CD4-positive, alpha-beta T cell treated with Interleukin-6 at 100 ng/mL for 8 hours (primary cell): ENCODE measurements at regions not wholly inside any gene's neighbourhood (a gene's known extent, or its start where the extent isn't known, plus 50 kb on each side); places are given as distances from the start of the nearest gene placed in this dataset.

Experiments used
- DNase-seq: peaks from one replicate; pipeline ENCODE4 v3.0.0-alpha.2; 2020; ENCODE audit warnings: mixed read lengths, low spot score

DNA sequence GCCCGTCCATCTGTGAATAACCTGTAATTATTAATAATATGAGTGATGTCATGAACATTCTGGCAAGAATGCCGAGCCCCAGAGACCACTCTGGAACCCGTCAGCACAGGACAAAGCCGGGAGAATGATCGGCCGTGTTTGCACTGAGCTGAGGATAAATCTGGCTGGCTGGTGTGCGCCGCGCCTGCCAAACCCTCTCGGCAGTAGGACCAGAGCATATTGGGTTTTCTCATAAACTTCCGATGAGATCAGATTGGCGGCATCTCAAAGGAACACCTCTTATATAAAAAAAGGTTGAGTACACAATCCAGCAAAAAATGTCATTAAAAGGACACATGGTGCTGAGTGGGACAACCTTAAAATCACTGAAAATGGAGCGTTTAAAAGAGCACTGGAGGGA lies 296.0 kb upstream of the MKI67 start:
- no peak for DNase-seq

DNA sequence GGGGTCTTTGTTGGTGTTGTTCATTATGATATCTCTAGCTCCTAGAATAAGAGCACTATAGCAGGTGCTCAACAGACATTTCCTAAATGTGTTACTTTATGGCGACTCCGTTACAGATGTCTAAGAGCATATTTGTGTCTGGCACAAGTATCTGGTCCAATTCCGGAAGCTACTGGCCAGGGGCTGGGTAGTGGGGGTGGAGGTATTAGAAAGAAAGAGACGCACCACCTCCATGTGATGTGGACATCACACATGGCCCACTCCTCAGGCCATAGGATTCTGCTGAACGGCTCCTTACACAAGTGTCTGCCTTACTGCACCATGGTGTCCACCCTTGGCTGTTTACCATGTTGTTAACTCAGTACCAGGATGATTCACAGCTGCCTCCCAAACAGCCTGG lies 296.8 kb upstream of the MKI67 start:
- DNase-seq = no peak

DNA sequence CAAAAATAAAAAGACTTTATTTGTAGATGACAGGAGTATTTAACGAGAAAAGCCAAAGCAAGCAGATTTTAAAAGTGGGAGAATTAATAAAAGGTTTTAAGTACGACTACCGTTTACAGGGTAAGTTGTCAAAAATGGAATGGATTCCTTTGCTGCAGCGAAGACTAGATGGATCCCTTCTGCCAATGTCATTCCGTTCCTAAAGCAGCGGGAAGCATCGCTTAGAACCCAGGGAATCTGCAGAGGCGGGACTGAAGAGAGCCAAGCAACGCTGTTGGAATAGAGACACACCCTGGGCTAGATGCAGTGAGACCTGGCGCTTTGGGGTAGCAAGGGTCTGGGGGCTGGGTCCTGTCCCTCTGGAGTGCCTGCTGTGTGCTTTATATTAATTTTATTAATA lies 303.1 kb upstream of the MKI67 start:
- no peak for DNase-seq

DNA sequence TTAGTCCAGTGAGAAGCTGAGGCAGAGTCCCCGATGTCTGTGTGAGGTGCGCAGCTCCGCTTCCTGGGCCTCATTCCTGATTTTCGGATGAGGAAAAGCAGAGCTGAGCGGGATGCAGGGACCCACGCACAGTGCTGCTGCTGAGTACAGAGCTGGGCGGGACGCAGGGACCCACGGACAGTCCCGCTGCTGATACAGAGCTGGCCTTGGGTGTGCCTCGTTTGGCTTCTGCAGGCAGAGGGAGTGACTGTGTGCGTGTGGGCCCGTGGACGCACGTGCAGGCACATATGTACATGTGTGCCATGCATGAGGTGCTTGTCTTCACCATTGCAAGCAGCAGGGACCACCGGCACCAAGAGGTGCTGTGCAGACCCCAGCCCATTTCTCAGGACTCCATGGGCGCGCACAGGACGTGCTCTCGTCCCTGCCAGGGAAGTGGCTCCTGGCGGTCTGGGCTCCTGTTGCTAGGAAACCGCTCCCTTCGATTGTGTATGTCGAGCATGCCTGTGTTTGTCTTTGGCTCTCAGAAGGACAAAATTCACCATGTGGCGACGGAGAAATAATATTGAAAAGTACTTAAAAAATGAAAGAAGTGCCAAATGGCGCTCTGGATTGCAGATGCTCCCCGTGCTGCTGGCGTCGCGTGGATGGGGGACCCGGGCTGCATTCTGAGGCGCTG lies 303.8 kb upstream of the MKI67 start:
- no peak for DNase-seq

DNA sequence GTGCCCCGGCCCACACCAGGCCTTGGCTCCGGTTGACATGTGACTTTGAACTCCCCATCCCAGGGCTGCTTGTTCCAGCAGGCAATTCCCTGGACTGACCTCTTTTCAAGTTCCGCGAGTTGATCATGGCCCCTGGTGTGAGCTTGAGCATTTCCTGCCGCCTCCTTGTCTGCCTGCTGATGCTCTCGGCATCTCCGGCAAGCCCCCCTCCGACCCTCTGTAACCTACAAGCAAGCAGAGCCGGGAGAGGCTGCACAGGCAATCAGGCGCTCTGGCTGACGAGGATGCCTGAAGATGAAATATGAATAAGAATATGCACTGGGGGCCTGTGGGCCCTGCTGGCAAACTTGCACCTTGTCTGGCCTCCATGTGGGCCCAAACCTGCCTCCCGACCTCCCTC lies 304.9 kb upstream of the MKI67 start:
- DNase-seq = no peak

DNA sequence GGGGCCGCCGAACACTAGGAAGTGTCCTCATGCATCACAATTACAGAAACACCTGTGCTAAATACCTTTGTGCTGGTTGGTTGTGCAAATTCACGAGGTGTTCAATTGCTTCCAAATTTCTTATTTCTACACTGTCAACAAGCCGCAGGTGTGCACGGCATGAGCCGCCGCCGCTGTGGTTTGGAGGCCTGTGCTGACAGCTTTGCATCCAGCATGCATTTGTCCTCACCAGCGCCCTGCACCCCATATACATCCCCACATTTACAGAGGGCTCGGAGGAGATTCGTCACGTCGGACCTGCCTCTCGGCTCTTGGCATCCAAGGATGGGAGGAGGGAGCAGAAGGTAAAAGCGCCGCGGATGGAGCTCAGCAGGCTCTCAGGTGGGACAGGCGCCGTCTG lies 305.3 kb upstream of the MKI67 start:
- no peak for DNase-seq

DNA sequence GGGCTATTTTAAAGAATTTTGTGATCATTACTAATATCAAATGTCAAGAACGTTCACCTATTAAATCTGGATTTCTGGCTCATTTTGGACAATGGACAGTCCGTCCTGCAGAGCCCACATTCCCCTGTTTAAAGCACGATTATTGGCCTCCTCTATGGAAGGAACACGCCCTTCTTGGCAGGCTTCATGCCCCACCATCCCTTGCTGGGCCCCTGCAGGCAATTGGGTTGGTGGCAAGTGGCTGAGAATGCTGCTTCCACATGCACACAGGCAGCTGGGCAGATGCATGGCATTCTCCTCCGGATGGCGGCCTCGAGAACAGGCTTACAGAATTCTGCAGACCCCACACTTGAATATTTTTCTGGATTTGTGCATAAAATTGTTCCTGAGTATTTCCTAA lies 305.8 kb upstream of the MKI67 start:
- DNase-seq = no peak

DNA sequence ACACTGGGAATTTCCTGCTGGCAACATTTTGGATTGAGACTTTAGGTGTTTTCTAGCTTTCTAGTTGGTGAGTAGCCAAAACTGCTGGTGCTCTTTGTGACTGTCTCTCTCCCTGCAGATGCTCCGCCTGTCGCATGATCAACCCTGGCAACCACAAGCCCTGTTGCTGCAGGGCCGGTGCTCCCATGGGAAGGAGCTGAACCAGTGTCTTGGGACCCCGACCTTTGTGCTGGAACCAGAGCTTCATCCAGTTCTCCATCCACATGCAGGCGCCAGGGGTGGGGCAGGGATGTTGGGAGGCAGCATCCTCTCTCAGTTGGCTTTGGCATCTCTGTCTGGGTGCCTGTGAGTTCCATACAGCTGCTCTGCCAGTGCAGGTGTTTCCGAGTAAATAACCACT lies 306.2 kb upstream of the MKI67 start:
- DNase-seq = no peak

DNA sequence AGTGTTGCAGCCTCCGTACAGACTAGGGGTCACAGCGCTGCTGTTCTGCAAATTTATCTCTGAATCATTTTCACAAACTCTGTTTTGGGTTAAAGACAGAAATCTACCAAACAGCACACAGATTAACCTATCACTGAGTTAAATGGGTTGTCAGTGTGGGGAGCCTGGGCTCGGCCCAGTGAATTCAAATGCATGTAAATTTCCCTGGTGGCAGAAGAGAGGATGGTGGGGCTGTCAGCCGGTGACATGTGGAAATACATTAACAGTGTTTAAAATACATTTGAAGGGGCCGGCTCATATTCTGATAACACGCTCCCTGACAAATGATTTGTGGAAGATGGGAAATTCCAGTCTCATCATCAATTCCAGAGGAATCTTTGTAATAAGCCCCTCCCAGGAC lies 309.6 kb upstream of the MKI67 start:
- no peak for DNase-seq

DNA sequence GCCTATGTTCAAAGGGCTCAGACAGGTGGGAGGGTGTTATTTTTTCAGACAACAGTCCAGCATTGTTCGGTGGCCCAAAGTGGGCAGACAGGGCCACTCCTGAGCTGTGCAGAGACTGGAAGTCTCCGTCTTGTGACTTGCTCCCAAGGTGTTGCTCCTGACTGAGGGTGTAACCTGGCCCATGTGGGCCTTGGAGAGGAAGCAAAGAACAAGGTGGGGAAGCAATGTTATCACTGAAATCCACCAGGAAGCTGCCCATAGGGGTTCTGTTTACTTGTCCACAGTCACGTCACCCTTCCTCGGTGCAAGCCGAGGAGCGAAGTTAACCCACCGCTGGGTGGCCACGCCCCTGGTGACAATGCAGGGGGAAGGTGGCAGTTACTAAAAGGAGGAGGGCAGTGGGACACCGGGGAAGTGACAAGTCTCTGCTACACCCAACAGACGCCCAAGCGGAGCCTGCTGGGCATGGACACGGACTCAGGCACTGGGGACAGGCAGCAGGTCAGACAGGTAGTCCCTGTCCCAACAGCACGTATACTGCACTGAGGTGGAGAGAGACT lies 311.6 kb upstream of the MKI67 start:
- no peak for DNase-seq

DNA sequence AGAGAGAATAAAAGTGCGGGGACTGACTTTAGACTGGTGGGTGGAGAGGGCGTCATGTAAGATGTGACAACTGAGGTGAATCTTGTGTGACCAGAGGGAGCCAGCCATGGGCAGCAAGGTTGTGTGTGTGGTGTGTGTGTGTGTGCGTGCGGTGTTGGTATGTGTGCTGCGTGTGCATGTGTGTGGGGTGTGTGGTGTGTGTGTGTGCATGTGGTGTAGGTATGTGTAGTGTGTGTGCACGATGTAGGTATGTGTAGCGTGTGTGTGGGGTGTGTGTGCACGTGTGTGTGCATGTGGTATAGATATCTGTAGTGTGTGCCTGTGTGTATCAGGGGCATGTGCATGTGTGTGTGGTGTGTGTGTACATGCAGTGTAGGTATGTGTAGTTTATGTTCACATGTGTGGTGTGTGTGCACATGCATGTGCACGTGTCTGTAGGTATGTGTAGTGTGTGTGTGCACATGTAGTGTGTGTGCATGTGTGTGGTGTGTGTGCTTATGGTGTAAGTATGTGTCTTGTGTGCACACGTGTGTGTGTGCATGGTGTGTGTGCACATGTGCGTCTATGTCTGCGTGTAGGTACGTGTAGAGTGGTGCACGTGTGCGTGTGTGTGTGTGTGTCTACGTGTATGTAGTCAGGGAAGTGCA lies 312.3 kb upstream of the MKI67 start:
- no peak for DNase-seq

DNA sequence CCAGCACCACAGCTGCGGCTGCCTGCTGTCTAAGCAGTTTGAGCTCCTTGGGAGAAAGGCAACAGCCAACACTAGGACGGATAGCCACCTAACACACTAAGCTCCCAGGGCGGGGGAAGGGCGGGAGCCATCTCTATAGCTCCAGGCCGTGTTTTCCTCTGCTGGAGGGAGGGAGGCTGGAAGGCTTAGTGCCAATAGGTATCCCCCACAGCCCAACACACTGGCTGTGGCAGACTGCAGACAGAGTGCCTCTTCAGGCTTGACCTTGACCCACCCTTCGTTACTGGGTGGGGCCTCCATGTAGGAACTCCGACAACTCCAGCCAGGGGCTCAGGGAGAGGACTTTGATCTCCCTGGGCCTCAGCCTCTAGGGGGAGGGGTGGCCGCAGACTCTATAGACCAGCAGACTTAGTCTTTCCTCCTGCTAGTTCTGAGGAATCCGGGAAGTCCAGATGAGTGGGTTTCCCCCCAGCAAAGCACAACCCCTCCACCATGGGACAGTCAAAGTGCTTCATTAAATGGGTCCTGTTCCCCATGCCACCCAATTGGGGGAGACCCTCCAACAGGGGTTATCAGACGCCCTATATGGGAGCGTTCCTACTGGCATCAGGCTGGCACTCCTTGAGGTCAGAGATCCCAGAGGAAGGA lies 314.4 kb upstream of the MKI67 start:
- DNase-seq = no peak

DNA sequence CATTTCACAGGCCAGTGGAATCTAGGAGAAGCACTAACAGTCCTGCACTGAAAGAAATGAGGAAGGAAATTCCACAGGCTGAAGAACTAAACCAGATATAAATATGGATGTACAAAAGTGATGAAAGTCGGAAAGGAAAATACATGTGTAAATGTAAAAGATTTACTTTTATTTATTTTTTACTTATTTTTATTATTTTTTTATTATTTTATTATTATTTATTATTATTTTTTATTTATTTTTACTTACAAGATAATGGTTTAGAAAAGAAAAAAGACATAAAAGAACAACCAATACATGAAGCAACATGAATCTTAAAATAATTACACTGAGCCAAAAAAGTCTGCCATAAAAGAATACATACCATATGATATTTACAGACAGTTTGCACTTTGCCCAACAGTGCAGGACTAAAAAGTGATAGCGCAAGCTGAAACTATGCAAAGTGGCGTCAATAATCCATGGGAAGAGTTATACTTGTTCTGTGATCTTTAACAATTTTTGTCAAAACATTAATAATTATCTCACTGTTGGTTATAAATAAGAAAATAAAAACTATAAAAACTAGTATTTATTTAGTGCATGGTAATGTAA lies 317.8 kb upstream of the MKI67 start:
- no peak for DNase-seq

DNA sequence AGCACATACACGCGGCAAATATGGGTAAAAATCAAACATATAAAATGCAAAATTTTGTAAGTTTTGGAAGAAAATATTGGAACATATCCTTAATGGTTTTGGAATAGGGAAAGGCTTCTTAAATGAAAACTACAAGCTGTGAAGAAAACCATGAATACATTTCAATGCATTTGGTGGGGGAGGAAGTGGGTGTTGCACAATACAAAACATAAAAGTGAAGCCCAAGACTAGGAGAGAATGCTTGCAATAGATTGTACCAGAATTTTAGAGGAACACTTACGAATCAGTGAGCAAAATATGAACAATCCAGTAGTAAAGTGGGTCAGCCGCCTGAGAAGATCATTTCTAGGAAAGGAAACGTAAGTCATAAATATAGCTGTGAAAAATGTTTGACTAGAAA lies 322.6 kb upstream of the MKI67 start:
- DNase-seq = no peak

DNA sequence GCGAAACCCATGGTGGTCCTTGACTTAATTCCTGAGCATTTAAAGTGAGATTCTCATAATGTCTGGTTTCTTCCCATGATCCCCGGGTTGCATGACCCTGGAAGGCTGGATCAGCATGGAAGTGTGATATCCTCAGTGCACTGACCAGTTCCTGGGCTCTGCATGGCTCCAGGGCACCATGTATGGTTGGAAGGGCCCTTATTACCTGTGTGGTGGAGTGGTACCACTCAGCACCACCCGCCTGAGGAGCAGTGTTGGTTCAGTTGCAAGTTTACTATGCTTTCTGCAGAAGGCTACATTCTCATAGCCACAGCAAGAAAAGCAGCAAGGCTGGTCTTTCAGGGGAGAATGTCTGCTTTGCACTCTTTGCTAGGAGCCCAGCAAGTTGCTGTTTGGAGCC lies 325.7 kb upstream of the MKI67 start:
- no peak for DNase-seq

DNA sequence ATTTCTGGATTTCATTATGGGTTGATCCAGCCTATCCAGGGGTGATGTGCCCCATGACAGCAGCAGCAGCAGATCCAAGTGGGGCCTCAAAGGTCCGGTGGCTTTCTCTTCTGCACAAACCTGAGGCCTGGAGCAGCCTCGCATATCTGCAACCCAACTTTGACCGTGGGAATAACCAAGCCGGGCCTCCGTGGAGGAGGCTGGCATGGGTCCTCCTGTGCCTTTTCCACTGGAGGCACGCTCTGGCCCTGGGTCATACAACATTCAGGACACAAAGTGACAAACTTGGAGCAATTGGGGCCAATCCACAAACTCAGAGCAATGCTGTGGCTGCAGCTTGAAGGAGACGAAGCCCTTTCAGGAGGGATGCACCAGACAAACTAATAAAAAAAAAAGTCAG lies 330.0 kb upstream of the MKI67 start:
- no peak for DNase-seq

DNA sequence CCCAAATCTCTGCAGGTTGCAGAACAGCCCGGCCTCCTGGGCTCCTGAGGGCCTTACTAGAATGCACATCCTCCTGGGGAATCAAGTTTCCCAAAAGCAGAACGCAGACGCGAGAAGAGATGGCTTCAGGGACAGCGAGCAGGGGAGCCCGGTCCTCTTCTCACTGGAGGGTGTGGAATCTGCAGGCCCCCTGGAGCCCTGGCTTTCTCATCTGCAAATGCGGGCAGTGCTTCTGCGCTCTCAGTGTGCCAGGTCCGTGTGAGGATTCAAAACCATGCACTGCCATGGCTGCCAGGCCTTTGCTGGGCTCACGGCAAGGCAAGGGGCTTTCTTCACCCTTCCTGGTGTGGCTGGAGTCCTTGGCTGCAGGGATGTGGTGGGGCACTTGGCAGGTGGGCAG lies 330.9 kb upstream of the MKI67 start:
- no peak for DNase-seq

DNA sequence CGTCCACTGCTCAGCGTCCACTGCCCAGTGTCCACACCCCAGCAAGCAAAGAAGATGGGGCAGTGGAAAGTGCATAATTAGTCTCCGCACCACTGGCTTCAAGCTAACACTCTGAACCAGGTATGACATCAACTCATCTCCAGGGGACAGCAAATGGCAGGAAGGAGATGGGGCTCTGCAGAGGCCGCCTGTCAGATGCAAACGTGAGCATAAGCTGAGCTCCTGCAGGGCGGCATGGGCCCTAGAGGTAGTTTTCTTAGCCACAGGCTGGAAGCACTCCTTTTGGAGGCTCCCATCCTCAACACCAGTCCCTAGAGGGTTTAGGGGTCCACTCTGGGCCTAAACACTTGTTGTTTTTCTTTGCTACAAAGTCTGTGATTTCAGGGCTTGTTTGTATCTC lies 335.8 kb upstream of the MKI67 start:
- no peak for DNase-seq

DNA sequence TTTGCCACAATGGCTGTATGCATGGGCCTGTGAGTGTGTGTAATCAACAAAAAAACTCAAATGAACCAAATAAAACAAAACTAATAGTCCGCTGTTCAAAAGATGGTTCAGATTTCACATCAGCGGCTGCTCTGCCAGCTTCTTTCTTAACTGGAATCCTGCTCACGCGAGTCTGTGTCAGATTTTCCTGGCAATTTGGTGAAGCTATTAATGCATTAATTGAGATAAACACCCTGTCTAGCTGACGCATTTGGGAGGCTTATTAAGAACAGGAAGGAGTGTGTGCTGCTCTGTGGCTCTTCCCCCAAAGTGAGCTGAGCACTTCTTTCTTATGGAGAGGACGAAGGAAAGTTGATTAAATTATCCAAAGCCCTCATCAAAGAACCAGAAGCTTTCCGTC lies 336.6 kb upstream of the MKI67 start:
- DNase-seq = no peak

DNA sequence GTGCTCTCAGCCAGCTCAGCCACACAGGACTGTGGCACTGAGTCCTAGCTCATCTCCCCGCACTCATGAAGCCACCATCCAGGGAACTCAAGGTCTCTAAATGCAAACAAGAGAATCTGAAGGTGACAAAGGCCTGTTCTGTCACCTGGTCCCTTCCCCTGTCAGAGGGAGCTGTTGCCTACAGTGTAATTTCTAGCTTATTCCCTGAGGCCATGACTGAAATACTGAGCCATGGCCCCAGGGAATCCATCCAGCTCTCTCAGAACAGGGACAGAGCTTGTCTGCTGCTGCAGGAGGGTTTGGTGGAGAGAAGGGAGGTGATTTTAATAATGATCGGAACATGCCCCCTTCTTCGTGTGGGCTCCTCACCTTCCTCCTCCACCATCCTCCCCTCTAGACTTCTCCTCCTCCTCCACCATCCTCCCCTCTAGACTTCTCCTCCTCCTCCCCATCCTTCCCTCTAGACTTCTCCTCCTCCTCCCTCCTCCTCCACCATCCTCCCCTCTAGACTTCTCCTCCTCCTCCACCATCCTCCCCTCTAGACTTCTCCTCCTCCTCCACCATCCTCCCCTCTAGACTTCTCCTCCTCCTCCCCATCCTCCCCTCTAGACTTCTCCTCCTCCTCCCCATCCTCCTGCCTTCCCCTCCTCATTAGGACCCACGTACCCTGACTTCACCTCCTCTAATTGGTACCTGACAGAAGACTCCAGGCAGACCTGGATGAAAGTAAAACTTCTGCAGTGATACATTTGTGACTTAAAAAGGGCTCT lies 338.0 kb upstream of the MKI67 start:
- DNase-seq = no peak

DNA sequence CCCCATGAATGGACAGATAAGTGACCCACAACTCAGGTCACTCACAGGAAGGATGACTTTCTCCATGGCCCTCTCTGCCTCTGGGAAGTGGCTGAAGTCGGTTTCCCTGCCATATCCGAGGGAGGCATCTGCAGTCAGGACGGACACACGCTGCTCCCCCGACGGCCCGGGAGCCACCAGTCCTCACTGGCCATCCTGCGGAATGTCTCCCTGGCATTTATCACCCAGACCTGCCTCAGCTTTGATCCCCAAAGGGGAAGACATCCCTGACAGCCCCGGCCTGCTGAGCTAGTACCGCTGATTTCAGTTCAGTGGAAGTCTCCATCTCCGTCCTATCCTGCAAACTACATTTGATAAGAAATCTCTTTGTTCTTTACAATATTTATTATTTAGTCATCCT lies 339.5 kb upstream of the MKI67 start:
- DNase-seq = no peak

DNA sequence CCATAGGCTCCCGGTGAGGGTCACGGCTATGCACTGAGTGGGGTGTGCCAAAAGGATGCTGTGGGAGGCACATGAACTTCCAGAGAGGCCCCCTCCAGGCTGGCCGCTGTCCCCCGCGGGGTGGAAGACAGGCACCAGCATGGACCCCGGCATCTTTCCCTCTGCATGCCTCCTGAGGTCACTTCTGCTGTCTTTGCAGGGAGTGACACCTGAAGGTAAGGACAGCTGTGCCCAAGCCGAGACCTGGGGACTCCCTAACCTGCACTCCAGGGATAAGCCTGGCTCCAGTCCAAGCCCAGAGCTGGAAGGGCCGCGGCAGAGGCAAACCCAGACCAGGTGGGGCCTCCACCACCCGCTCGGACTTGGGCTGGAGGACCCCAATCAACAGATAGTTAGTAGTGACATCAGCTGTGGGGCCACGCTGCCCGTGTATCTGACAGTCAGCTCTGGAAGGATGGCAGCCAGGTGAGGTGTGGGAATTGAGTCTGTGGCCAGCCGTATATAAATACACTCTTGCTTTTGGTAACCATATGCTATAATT lies 340.7 kb upstream of the MKI67 start:
- DNase-seq = no peak
